H1 (cell line): ENCODE measurements at regions not wholly inside any gene's neighbourhood (a gene's known extent, or its start where the extent isn't known, plus 50 kb on each side); places are given as distances from the start of the nearest gene placed in this dataset.

Experiments
- CTCF ChIA-PET: fragments of 300-600 bp; sonication (Branson Sonifier 250); formaldehyde crosslinking; loops from one replicate; lab custom pipeline; 2021; ENCODE audit not compliant: partially characterized antibody; lab: Charles Lee
- POLR2A ChIA-PET: fragments of 300-600 bp; sonication (Branson Sonifier 250); formaldehyde crosslinking; loops from one replicate; lab custom pipeline; 2021; ENCODE audit warnings: inconsistent platforms; ENCODE audit not compliant: partially characterized antibody; lab: Charles Lee
- DNase-seq, 2 experiments: peaks; one replicate each; pipeline versions ENCODE4 v3.0.0 to v3.0.0-alpha.2; 2010 to 2022; ENCODE audit warnings: low spot score in 2 of 2, low read depth in 1 of 2, mixed read lengths in 1 of 2
- FAIRE-seq: peaks from 2 replicates; lab custom pipeline; 2011; peaks lifted over from hg19 to GRCh38; lab: Jason Lieb, UNC
- H2AFZ ChIP-seq: 2 replicates; pipeline ENCODE4 v1.8.1; 2012; ENCODE audit warnings: low read length, inconsistent platforms
- H2AK5ac ChIP-seq: 2 replicates; pipeline ENCODE4 v1.6.1; 2013; ENCODE audit warnings: low read depth, low read length
- H2BK120ac ChIP-seq: replicated peaks from 2 replicates; pipeline ENCODE3; 2013; ENCODE audit warnings: low read depth, low read length, inconsistent platforms
- H2BK12ac ChIP-seq: 2 replicates; pipeline ENCODE4 v1.6.1; 2013; ENCODE audit warnings: low read depth, low read length
- H2BK15ac ChIP-seq: 2 replicates; pipeline ENCODE4 v1.6.1; 2013; ENCODE audit warnings: low read length
- H2BK20ac ChIP-seq: 2 replicates; pipeline ENCODE4 v1.6.1; 2013; ENCODE audit warnings: low read length
- H2BK5ac ChIP-seq: 2 replicates; pipeline ENCODE4 v1.6.1; 2013; ENCODE audit warnings: low read depth, low read length
- H3K14ac ChIP-seq: 2 replicates; pipeline ENCODE4 v1.6.1; 2013; ENCODE audit warnings: inconsistent platforms; ENCODE audit not compliant: insufficient read length
- H3K18ac ChIP-seq: 2 replicates; pipeline ENCODE4 v1.6.1; 2013; ENCODE audit warnings: low read length; ENCODE audit errors: extremely low read depth
- H3K23ac ChIP-seq: 2 replicates; pipeline ENCODE4 v1.6.1; 2013; ENCODE audit warnings: inconsistent platforms; ENCODE audit not compliant: insufficient read length
- H3K23me2 ChIP-seq: 2 replicates; pipeline ENCODE4 v1.6.1; 2013; ENCODE audit warnings: low read depth, low read length
- H3K27ac ChIP-seq: 2 replicates; pipeline ENCODE4 v1.6.1; 2011; ENCODE audit warnings: low read depth, low read length, inconsistent platforms
- H3K27me3 ChIP-seq, 4 experiments: replicated peaks in 1 of 4; 1 replicate in 1 of 4; 2 replicates in 3 of 4; pipeline versions ENCODE4 v1.6.1 to v1.8.1; 2011 to 2013; ENCODE audit warnings: low read length in 3 of 4, mild to moderate bottlenecking in 3 of 4, inconsistent platforms in 2 of 4, mixed read lengths in 2 of 4, moderate library complexity in 1 of 4; ENCODE audit not compliant: control insufficient read depth in 3 of 4, insufficient read depth in 3 of 4; ENCODE audit errors: extremely low read depth in 1 of 4
- H3K36me3 ChIP-seq, 4 experiments: 2 replicates each; pipeline versions ENCODE4 v1.6.1 to v1.8.1; 2011 to 2013; ENCODE audit warnings: mild to moderate bottlenecking in 4 of 4, low read length in 3 of 4, moderate library complexity in 2 of 4, control low read depth in 1 of 4, inconsistent platforms in 1 of 4; ENCODE audit not compliant: insufficient read depth in 4 of 4, control insufficient read depth in 2 of 4
- H3K4ac ChIP-seq: replicated peaks from 2 replicates; pipeline ENCODE3; 2013; ENCODE audit warnings: low read length, low read depth, mixed read lengths, inconsistent platforms; ENCODE audit not compliant: insufficient read length
- H3K4me1 ChIP-seq, 4 experiments: replicated peaks in 1 of 4; 1 replicate in 1 of 4; 2 replicates in 3 of 4; pipeline versions ENCODE4 v1.6.1 to v1.8.1; 2011 to 2013; ENCODE audit warnings: low read length in 3 of 4, inconsistent platforms in 2 of 4, mixed read lengths in 1 of 4; ENCODE audit not compliant: insufficient read depth in 4 of 4, control insufficient read depth in 3 of 4
- H3K4me2 ChIP-seq, 2 experiments: 2 replicates each; pipeline versions ENCODE4 v1.6.1 to v1.8.1; 2011 to 2013; ENCODE audit warnings: low read depth in 2 of 2, low read length in 2 of 2, control low read depth in 1 of 2, inconsistent platforms in 1 of 2, mild to moderate bottlenecking in 1 of 2; ENCODE audit not compliant: insufficient read depth in 1 of 2
- H3K4me3 ChIP-seq, 4 experiments: fragments of 200-600, 300-600 bp in 1 of 4; sonication (generic), shearing (Covaris generic), sonication (Bioruptor Twin) in 1 of 4; 2 replicates each; pipeline versions ENCODE4 v1.5.1 to v1.8.1; 2011 to 2016; ENCODE audit warnings: low read length in 4 of 4, low read depth in 3 of 4, control low read depth in 2 of 4, inconsistent platforms in 2 of 4, mild to moderate bottlenecking in 2 of 4, mixed read lengths in 1 of 4, moderate library complexity in 1 of 4; ENCODE audit not compliant: insufficient read depth in 2 of 4; ENCODE audit errors: extremely low read depth in 1 of 4
- H3K56ac ChIP-seq: replicated peaks from 2 replicates; pipeline ENCODE3; 2013; ENCODE audit warnings: low read depth, mild to moderate bottlenecking, mixed read lengths, low read length, inconsistent platforms; ENCODE audit not compliant: insufficient read length
- H3K79me1 ChIP-seq: 2 replicates; pipeline ENCODE4 v1.6.1; 2013; ENCODE audit warnings: low read depth, low read length, control low read depth
- H3K79me2 ChIP-seq, 2 experiments: 2 replicates each; pipeline versions ENCODE4 v1.6.1 to v1.8.1; 2012 to 2013; ENCODE audit warnings: low read length in 2 of 2, mild to moderate bottlenecking in 2 of 2, inconsistent platforms in 1 of 2; ENCODE audit not compliant: insufficient read depth in 2 of 2, control insufficient read depth in 1 of 2
- H3K9ac ChIP-seq, 4 experiments: replicated peaks in 1 of 4; 1 replicate in 1 of 4; 2 replicates in 3 of 4; pipeline versions ENCODE4 v1.6.1 to v1.8.1; 2011 to 2013; ENCODE audit warnings: low read depth in 3 of 4, low read length in 3 of 4, control low read depth in 2 of 4, mild to moderate bottlenecking in 2 of 4, moderate library complexity in 2 of 4, inconsistent platforms in 1 of 4; ENCODE audit errors: extremely low read depth in 1 of 4
- H3K9me3 ChIP-seq, 2 experiments: 2 replicates each; pipeline versions ENCODE4 v1.6.1 to v1.8.1; 2012 to 2013; ENCODE audit warnings: mild to moderate bottlenecking in 2 of 2, moderate library complexity in 2 of 2, control low read depth in 1 of 2, inconsistent platforms in 1 of 2, low read depth in 1 of 2, low read length in 1 of 2, mixed read lengths in 1 of 2; ENCODE audit not compliant: insufficient read depth in 2 of 2
- H4K20me1 ChIP-seq, 2 experiments: replicated peaks in 1 of 2; 2 replicates each; pipeline versions ENCODE3 to v1.8.1; 2011 to 2013; ENCODE audit warnings: inconsistent platforms in 2 of 2, low read length in 2 of 2, mild to moderate bottlenecking in 1 of 2; ENCODE audit not compliant: insufficient read depth in 2 of 2, control insufficient read depth in 1 of 2
- H4K5ac ChIP-seq: 2 replicates; pipeline ENCODE4 v1.6.1; 2013; ENCODE audit warnings: low read length, low read depth, mixed read lengths, inconsistent platforms; ENCODE audit not compliant: insufficient read length
- H4K8ac ChIP-seq: 2 replicates; pipeline ENCODE4 v1.8.0; 2013; ENCODE audit warnings: mild to moderate bottlenecking, moderate library complexity, low read length, inconsistent platforms; ENCODE audit not compliant: insufficient read depth; ENCODE audit errors: extremely low read depth
- H4K91ac ChIP-seq: replicated peaks from 2 replicates; pipeline ENCODE3; 2013; ENCODE audit warnings: low read length, mixed read lengths, inconsistent platforms; ENCODE audit not compliant: insufficient read length
- GABPA ChIP-seq: IDR thresholded peaks from 2 replicates; pipeline ENCODE4 v1.6.1; 2011; ENCODE audit warnings: mild to moderate bottlenecking, low read length, moderate library complexity, borderline replicate concordance; ENCODE audit not compliant: insufficient read depth
- KDM1A ChIP-seq: fragments of 200-600, 300-600 bp; sonication (generic); IDR thresholded peaks from 2 replicates; pipeline ENCODE4 v1.7.1; 2016; ENCODE audit warnings: mild to moderate bottlenecking, low read length, borderline replicate concordance
- WGBS, 2 experiments: shearing (Covaris generic) in 1 of 2; methylation state at CpG; one replicate each; pipeline versions ENCODE4 v1.1.6 to v1.1.7; 2013 to 2015; ENCODE audit warnings: low lambda C conversion rate in 2 of 2, mixed read lengths in 2 of 2, inconsistent platforms in 1 of 2, low coverage in 1 of 2, missing lambda C conversion rate in 1 of 2; ENCODE audit not compliant: insufficient replicate concordance in 2 of 2, insufficient coverage in 1 of 2, insufficient read length in 1 of 2; ENCODE audit errors: extremely low coverage in 1 of 2, missing lambda C conversion rate in 1 of 2; 5-methylcytosine and 5-hydroxymethylcytosine counted together

DNA sequence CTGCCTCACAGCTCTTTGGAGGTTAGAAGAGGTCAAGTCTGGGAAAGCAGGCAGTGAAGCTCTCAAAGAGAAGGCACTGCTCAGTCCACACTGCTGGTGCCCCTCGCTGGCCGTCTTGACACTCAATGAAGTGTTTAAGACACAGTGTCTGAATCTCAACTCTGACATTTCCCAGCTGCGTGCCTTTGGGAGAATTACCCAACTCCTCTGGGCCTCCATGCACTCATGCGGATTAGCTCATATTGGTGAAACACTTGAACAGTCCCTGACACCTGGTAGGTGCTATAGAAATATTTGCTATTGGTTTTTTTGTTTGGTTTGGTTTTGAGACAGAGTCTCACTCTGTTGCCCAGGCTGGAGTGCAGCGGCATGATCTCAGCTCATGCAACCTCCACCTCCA lies 281.0 kb downstream of the SRBD1 start:
- Histone ChIP-seq H3K27ac (no peak overlapping the region), H2BK15ac (no peak overlapping the region), H3K4me2 (no peak overlapping the region), H3K56ac (no peak overlapping the region), H4K91ac (no peak overlapping the region), H3K79me2 (no peaks in the 10 kb centered on the region), H3K36me3 (no peaks in the 10 kb centered on the region), H2AFZ (no peak overlapping the region), H3K9ac (no peak overlapping the region), H2BK120ac (no peak overlapping the region), H3K23ac (no peak overlapping the region), H3K4ac (no peak overlapping the region), H3K18ac (no peak overlapping the region), H2AK5ac (no peak overlapping the region), H3K4me3 (no peak overlapping the region), H2BK12ac (no peak overlapping the region), H2BK20ac (no peak overlapping the region), H3K79me1 (no peaks in the 10 kb centered on the region), H3K23me2 (no peaks in the 10 kb centered on the region), H3K14ac (no peak overlapping the region), H2BK5ac (no peak overlapping the region), H3K27me3 (no peaks in the 10 kb centered on the region; a peak in 1 of 7 replicates), H3K4me1 (peaks cover 0 to 5% (median 3%) of the 10 kb centered on the region in 4 experiments; a peak in 3 of 7 replicates), H3K9me3 (no peaks in the 10 kb centered on the region), H4K5ac (no peak overlapping the region), H4K20me1 (no peaks in the 10 kb centered on the region), H4K8ac (no peak overlapping the region)
- TF ChIP-seq GABPA (no peak), KDM1A (no peak)
- CTCF ChIA-PET = interaction anchor here (1.3 to 2.3 kb wide), 5 partner anchors 9 to 345 kb away, joined by 3 to 8 read pairs (median 6); no protein-coding TSS in a partner anchor
- DNase-seq (no peak), FAIRE-seq (no peak)
- POLR2A ChIA-PET = interaction anchor here (0.6 kb wide), 1 partner anchor 79 kb away, joined by 3 read pairs; no protein-coding TSS in a partner anchor
- WGBS, 2 experiments = 87% methylated on average over 5 of the region's 5 CpGs; no CpG with 5 or more reads in 1 of the 2 experiments
